ENCODE measurements at regions not wholly inside any gene's neighbourhood (a gene's known extent, or its start where the extent isn't known, plus 50 kb on each side); places are given as distances from the start of the nearest gene placed in this dataset.

DNA sequence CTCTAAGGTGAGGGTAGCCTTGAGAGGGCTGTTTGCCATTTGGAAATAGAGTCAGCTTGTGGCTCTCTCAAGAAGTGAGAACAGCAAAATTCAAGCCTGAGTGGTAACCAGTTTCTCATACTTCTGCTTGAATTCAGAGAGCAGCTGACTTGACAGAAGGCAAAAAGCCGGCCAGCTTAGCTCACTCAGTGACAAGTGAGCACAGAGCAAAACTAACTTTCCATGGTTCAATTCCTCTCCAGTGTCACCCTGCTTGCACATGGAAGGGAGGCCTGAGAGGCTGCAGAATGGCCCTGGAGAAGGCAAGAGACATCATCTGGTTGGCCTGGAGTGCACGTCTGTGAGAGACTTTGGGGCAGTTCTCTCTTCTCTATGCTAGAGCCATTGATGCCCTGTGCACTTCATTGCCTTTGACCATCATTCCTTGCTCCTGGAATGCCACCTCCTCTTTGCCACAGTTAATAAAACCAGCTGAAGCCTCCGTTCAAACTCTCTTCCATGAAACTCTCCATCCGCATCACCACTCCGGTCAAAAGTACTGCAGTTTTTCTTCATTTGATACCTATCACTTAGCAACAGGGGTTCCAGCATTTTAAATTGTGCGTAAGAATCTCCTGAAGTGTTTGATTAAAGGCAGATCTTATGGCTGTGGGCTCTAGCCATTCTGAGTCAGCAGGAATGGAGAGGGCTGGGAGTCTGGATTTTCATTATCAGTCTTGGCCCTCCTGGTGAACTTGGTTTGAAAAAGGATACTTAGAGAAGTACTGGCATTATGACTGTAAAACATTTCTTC lies 69.8 kb upstream of the PIK3CG start:
- TF ChIP-seq EGR1 (IDR thresholded peaks at IDR 0.05) (no peak), TCF12 (IDR thresholded peaks at IDR 0.05; ENCODE audit: low read depth) (no peak), RAD21 (IDR thresholded peaks at IDR 0.05; ENCODE audit: low read depth) (no peak), EP300 (IDR thresholded peaks at IDR 0.05; ENCODE audit: borderline replicate concordance) (no peak), TEAD4 (IDR thresholded peaks at IDR 0.05) (no peak), CEBPB (IDR thresholded peaks at IDR 0.05) (no peak), NFIC (IDR thresholded peaks at IDR 0.05) (no peak), YY1 (IDR thresholded peaks at IDR 0.05; ENCODE audit: low read depth) (no peak), ZBTB7A (IDR thresholded peaks at IDR 0.05; ENCODE audit: low read depth) (no peak), FOXM1 (IDR thresholded peaks at IDR 0.05; ENCODE audit: borderline replicate concordance, low read depth) (no peak), TAF1 (IDR thresholded peaks at IDR 0.05; ENCODE audit: low read depth) (no peak)
- TF ChIP-seq, protein P1, sequence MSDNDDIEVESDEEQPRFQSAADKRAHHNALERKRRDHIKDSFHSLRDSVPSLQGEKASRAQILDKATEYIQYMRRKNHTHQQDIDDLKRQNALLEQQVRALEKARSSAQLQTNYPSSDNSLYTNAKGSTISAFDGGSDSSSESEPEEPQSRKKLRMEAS (IDR thresholded peaks at IDR 0.05), result no peak
- TF ChIP-seq, protein P2, sequence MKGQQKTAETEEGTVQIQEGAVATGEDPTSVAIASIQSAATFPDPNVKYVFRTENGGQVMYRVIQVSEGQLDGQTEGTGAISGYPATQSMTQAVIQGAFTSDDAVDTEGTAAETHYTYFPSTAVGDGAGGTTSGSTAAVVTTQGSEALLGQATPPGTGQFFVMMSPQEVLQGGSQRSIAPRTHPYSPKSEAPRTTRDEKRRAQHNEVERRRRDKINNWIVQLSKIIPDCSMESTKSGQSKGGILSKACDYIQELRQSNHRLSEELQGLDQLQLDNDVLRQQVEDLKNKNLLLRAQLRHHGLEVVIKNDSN (IDR thresholded peaks at IDR 0.05), result no peak
- TF ChIP-seq, protein P3, sequence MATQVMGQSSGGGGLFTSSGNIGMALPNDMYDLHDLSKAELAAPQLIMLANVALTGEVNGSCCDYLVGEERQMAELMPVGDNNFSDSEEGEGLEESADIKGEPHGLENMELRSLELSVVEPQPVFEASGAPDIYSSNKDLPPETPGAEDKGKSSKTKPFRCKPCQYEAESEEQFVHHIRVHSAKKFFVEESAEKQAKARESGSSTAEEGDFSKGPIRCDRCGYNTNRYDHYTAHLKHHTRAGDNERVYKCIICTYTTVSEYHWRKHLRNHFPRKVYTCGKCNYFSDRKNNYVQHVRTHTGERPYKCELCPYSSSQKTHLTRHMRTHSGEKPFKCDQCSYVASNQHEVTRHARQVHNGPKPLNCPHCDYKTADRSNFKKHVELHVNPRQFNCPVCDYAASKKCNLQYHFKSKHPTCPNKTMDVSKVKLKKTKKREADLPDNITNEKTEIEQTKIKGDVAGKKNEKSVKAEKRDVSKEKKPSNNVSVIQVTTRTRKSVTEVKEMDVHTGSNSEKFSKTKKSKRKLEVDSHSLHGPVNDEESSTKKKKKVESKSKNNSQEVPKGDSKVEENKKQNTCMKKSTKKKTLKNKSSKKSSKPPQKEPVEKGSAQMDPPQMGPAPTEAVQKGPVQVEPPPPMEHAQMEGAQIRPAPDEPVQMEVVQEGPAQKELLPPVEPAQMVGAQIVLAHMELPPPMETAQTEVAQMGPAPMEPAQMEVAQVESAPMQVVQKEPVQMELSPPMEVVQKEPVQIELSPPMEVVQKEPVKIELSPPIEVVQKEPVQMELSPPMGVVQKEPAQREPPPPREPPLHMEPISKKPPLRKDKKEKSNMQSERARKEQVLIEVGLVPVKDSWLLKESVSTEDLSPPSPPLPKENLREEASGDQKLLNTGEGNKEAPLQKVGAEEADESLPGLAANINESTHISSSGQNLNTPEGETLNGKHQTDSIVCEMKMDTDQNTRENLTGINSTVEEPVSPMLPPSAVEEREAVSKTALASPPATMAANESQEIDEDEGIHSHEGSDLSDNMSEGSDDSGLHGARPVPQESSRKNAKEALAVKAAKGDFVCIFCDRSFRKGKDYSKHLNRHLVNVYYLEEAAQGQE (IDR thresholded peaks at IDR 0.05; ENCODE audit: low read depth), result no peak

DNA sequence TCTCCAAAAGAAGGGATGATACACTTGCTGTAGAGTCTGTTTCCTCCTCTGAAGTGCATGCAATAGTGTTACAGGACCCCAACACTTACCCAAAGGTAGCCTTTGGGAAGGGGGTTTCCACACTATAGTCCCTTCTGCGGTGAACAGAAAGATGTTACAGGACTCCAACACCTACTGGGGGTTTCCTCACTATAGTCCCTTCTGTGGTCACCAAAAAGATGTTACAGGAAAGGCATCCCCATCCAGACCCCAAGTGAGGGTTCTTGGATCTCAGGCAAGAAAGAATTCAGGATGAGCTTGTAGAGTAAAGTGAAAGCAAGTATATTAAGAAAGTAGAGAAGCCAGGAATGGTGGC lies 69.2 kb upstream of the PIK3CG start:
- TF ChIP-seq EP300 (IDR thresholded peaks at IDR 0.05; ENCODE audit: borderline replicate concordance) (no peak), CREB1 (IDR thresholded peaks at IDR 0.05; ENCODE audit: low read depth) (no peak), RAD21 (IDR thresholded peaks at IDR 0.05; ENCODE audit: low read depth) (no peak)

DNA sequence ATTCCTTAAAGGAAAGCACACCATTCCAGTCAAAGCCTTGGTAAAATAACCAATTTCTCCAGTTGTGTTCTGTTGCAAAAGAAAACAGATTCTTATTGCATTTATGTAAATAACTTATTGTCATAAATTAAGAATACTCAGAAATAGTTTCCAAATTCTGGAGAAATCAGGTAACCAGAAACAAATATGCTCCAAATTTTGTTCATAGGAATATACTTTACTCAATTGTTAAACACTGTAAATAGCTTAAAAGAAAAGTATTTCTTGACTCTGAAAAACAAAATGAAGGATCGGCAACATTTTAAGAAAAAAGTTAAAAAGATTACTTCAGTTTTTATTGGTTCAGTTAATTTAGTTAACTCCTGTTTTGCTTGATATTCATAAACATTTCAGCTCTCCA lies 67.1 kb upstream of the PIK3CG start:
- TF ChIP-seq ZBTB7A (IDR thresholded peaks at IDR 0.05; ENCODE audit: low read depth), result no peak
- no peak for TF ChIP-seq TCF12 (IDR thresholded peaks at IDR 0.05; ENCODE audit: low read depth)
- TF ChIP-seq, protein P1 (IDR thresholded peaks at IDR 0.05), result no peak
- TF ChIP-seq EP300 (IDR thresholded peaks at IDR 0.05; ENCODE audit: borderline replicate concordance), result no peak
- TF ChIP-seq TAF1 (IDR thresholded peaks at IDR 0.05; ENCODE audit: low read depth), result no peak
- TF ChIP-seq, protein P2 (IDR thresholded peaks at IDR 0.05), result no peak
- TF ChIP-seq CEBPB (IDR thresholded peaks at IDR 0.05), result no peak
- TF ChIP-seq, protein P3 (IDR thresholded peaks at IDR 0.05; ENCODE audit: low read depth), result no peak
- no peak for TF ChIP-seq CREB1 (IDR thresholded peaks at IDR 0.05; ENCODE audit: low read depth)
- TF ChIP-seq TEAD4 (IDR thresholded peaks at IDR 0.05), result no peak
- no peak for TF ChIP-seq FOXM1 (IDR thresholded peaks at IDR 0.05; ENCODE audit: borderline replicate concordance, low read depth)
- TF ChIP-seq YY1 (IDR thresholded peaks at IDR 0.05; ENCODE audit: low read depth), result no peak
- no peak for TF ChIP-seq NFIC (IDR thresholded peaks at IDR 0.05)
- TF ChIP-seq RAD21 (IDR thresholded peaks at IDR 0.05; ENCODE audit: low read depth), result no peak
- no peak for TF ChIP-seq EGR1 (IDR thresholded peaks at IDR 0.05)

DNA sequence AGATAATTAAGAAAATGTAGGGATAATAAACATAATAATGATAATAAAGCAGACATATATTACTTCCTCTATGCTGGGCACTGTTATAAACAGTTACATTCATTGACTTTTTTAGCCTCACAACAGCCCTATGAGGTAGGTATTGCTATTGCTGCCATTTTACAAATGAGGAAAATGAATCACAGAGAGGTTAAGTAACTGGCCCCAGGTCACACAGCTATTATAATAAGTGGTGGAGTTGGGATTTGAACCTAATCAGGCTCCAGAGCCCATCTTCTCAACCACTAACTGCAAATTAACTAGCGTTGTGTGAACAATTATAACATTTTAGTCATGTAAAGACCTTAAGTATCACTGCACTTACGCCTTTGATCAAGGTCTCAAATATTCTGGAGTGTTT lies 62.5 kb upstream of the PIK3CG start:
- TF ChIP-seq, protein P1 (IDR thresholded peaks at IDR 0.05), result no peak
- TF ChIP-seq TAF1 (IDR thresholded peaks at IDR 0.05; ENCODE audit: low read depth), result no peak
- no peak for TF ChIP-seq ZBTB7A (IDR thresholded peaks at IDR 0.05; ENCODE audit: low read depth)
- TF ChIP-seq CREB1 (IDR thresholded peaks at IDR 0.05; ENCODE audit: low read depth), result no peak
- no peak for TF ChIP-seq FOXM1 (IDR thresholded peaks at IDR 0.05; ENCODE audit: borderline replicate concordance, low read depth)
- no peak for TF ChIP-seq TCF12 (IDR thresholded peaks at IDR 0.05; ENCODE audit: low read depth)
- TF ChIP-seq RAD21 (IDR thresholded peaks at IDR 0.05; ENCODE audit: low read depth), result no peak
- TF ChIP-seq YY1 (IDR thresholded peaks at IDR 0.05; ENCODE audit: low read depth), result no peak
- no peak for TF ChIP-seq TEAD4 (IDR thresholded peaks at IDR 0.05)

DNA sequence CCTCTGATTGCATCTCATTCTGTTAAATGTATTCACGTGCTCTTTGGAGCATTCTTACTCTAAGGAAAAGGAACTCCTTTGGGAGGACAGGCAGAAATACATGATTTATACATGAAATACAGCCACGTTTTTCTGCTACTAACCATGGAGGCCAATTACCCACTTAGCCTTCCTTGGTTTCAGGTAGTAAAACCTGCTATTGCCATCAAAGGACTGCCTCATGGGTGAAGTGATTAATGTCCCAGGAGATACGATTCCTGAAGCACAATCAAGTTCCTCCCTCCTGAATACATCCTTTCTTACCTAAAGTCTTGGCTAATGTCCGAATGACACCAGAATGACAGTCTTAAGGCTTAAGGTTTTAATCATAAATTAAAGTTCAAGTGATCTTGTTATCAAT lies 58.5 kb upstream of the PIK3CG start:
- no peak for TF ChIP-seq NFIC (IDR thresholded peaks at IDR 0.05)
- TF ChIP-seq, protein P2 (IDR thresholded peaks at IDR 0.05), result no peak
- no peak for TF ChIP-seq CEBPB (IDR thresholded peaks at IDR 0.05)
- TF ChIP-seq TCF12 (IDR thresholded peaks at IDR 0.05; ENCODE audit: low read depth), result no peak
- TF ChIP-seq TAF1 (IDR thresholded peaks at IDR 0.05; ENCODE audit: low read depth), result no peak
- TF ChIP-seq EP300 (IDR thresholded peaks at IDR 0.05; ENCODE audit: borderline replicate concordance), result no peak
- no peak for TF ChIP-seq RAD21 (IDR thresholded peaks at IDR 0.05; ENCODE audit: low read depth)
- TF ChIP-seq YY1 (IDR thresholded peaks at IDR 0.05; ENCODE audit: low read depth), result no peak
- TF ChIP-seq TEAD4 (IDR thresholded peaks at IDR 0.05), result no peak
- TF ChIP-seq ZBTB7A (IDR thresholded peaks at IDR 0.05; ENCODE audit: low read depth), result no peak
- TF ChIP-seq FOXM1 (IDR thresholded peaks at IDR 0.05; ENCODE audit: borderline replicate concordance, low read depth), result no peak
- TF ChIP-seq, protein P3 (IDR thresholded peaks at IDR 0.05; ENCODE audit: low read depth), result no peak
- no peak for TF ChIP-seq EGR1 (IDR thresholded peaks at IDR 0.05)
- TF ChIP-seq CREB1 (IDR thresholded peaks at IDR 0.05; ENCODE audit: low read depth), result no peak

All from Ishikawa (cell line).